ENCODE measurements at regions not wholly inside any gene's neighbourhood (a gene's known extent, or its start where the extent isn't known, plus 50 kb on each side); places are given as distances from the start of the nearest gene placed in this dataset.
"Not testable (repeated sequence)": the region's sequence is repeated elsewhere in the genome, so short reads cannot be mapped to it uniquely, and the experiment has no call there.

DNA sequence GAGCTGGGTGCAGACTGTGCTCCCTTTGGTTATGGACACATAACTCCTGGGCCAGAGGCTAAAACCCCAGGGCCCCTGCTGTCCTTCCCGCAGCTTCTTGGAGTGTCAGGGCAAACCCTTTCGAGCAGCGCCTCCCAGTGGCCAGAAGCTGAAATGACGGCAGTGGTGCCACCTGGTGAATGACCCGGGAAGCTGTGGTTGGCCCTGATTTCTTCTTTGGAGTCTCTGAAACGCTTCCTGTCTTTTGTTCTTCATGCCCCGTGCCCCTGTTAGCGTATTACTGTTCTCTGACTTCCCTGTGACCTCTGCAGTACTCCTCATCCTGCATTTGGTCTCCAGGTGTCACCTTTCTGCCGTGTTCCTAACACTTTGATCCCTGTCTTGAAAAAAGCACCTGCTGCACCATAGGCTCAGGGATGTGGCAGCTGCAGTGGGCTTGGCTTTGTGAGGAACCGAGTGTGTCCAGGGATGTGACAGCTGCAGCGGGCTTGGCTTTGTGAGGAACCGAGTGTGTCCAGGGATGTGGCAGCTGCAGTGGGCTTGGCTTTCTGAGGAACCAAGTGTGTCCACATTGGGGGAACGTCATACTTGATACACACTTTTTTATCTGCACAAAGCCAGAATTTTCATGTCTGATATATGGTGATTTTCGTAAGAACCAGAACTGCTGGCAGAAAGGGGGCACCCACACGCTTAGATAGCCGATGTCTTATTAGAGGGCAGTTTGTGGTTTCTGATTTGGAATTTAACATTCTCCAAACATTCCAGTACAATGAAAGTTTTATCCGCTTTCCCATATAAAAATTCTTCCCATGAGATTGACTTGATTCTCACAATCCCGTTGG is 241.8 kb upstream of the FRG2C start:
- H3K9me2 ChIP-seq (ENCODE audit: insufficient read depth, low read length); H3K27ac ChIP-seq (ENCODE audit: low read depth, low read length, poor library complexity, severe bottlenecking); H2AFZ ChIP-seq (ENCODE audit: low read length); H3K4me1 ChIP-seq (ENCODE audit: insufficient read depth, low read length, poor library complexity, severe bottlenecking); H3K36me3 ChIP-seq (ENCODE audit: insufficient read depth, low read length); CTCF ChIA-PET (ENCODE audit: unreplicated experiment); H3K4me3 ChIP-seq (ENCODE audit: low read depth, low read length, poor library complexity, severe bottlenecking); H3K9me3 ChIP-seq (ENCODE audit: low read length); H4K20me1 ChIP-seq (ENCODE audit: insufficient read depth, low read length); H3K79me2 ChIP-seq (ENCODE audit: insufficient read depth, low read depth, low read length); POLR2A ChIA-PET: not testable (repeated sequence)
- TF ChIP-seq, protein P1, sequence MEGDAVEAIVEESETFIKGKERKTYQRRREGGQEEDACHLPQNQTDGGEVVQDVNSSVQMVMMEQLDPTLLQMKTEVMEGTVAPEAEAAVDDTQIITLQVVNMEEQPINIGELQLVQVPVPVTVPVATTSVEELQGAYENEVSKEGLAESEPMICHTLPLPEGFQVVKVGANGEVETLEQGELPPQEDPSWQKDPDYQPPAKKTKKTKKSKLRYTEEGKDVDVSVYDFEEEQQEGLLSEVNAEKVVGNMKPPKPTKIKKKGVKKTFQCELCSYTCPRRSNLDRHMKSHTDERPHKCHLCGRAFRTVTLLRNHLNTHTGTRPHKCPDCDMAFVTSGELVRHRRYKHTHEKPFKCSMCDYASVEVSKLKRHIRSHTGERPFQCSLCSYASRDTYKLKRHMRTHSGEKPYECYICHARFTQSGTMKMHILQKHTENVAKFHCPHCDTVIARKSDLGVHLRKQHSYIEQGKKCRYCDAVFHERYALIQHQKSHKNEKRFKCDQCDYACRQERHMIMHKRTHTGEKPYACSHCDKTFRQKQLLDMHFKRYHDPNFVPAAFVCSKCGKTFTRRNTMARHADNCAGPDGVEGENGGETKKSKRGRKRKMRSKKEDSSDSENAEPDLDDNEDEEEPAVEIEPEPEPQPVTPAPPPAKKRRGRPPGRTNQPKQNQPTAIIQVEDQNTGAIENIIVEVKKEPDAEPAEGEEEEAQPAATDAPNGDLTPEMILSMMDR (conservative IDR thresholded peaks at IDR 0.05; ENCODE audit: low read length) = peak; percentile 74
- intact Hi-C loops (cut with micrococcal nuclease; ENCODE audit: unreplicated experiment) = loop anchor here (5.0 kb wide), 1 partner anchor 165 kb away; no protein-coding TSS in a partner anchor
- BruUV-seq (replicated peaks) = TSS peak; percentile 14
- H3K4me2 ChIP-seq (ENCODE audit: low read length) = 0 out of 2 replicates have a peak overlapping the region, but pooled peaks have one; percentile 23
- peak; percentile 49 for DNase-seq (ENCODE audit: low spot score)

DNA sequence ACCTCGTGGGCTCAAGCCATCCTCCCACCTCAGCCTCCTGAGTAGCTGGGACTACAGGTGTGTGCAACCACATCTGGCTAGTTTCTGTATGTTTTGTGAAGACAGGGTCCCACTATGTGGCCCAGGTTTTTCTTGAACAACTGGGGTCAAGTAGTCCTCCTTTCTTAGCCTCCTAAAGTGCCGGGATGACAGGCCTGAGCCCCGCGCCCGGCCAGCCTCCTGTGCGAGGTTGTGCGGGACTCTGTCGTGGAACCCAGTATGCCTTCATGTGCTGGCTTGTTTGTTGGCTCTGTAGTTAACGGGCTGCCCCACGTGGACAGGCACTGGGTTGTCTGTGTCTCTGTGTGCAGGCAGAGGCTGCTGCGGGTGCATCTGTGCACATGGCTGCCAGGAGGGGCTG is 238.7 kb upstream of the FRG2C start:
- BruUV-seq (replicated peaks); H4K20me1 ChIP-seq (ENCODE audit: insufficient read depth, low read length); H3K36me3 ChIP-seq (ENCODE audit: insufficient read depth, low read length); H2AFZ ChIP-seq (ENCODE audit: low read length); H3K9me2 ChIP-seq (ENCODE audit: insufficient read depth, low read length); H3K4me2 ChIP-seq (ENCODE audit: low read length); CTCF ChIA-PET (ENCODE audit: unreplicated experiment); DNase-seq (ENCODE audit: low spot score); H3K4me1 ChIP-seq (ENCODE audit: insufficient read depth, low read length, poor library complexity, severe bottlenecking); H3K79me2 ChIP-seq (ENCODE audit: insufficient read depth, low read depth, low read length); H3K4me3 ChIP-seq (ENCODE audit: low read depth, low read length, poor library complexity, severe bottlenecking); intact Hi-C loops (cut with micrococcal nuclease; ENCODE audit: unreplicated experiment); H3K27ac ChIP-seq (ENCODE audit: low read depth, low read length, poor library complexity, severe bottlenecking); H3K9me3 ChIP-seq (ENCODE audit: low read length); POLR2A ChIA-PET: not testable (repeated sequence)

DNA sequence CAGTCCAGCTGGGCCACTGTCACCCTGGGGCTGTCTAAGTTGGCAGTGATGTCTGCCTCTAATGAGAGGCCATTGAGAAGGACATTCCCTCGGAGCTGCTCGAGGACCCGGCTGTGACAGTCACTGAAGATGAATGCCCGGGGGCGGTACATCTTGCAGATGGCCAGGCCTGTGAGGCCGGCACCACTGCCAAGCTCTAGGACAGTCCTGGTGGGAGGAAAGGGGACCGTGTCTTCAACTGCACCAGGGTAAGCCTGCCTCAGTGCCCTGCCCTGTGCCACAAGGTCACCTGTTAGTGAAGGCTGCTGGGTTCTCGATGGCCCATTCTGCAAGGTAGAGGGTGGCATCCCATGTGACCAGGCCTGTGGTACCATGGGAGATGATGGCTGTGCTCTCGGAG is 236.6 kb upstream of the FRG2C start:
- H3K4me2 ChIP-seq (ENCODE audit: low read length); POLR2A ChIA-PET; H3K79me2 ChIP-seq (ENCODE audit: insufficient read depth, low read depth, low read length); H3K9me2 ChIP-seq (ENCODE audit: insufficient read depth, low read length); DNase-seq (ENCODE audit: low spot score); H3K4me3 ChIP-seq (ENCODE audit: low read depth, low read length, poor library complexity, severe bottlenecking); CTCF ChIA-PET (ENCODE audit: unreplicated experiment); H3K9me3 ChIP-seq (ENCODE audit: low read length); H3K36me3 ChIP-seq (ENCODE audit: insufficient read depth, low read length); BruUV-seq (replicated peaks); H3K4me1 ChIP-seq (ENCODE audit: insufficient read depth, low read length, poor library complexity, severe bottlenecking); H4K20me1 ChIP-seq (ENCODE audit: insufficient read depth, low read length); intact Hi-C loops (cut with micrococcal nuclease; ENCODE audit: unreplicated experiment); H2AFZ ChIP-seq (ENCODE audit: low read length); H3K27ac ChIP-seq (ENCODE audit: low read depth, low read length, poor library complexity, severe bottlenecking): not testable (repeated sequence)

DNA sequence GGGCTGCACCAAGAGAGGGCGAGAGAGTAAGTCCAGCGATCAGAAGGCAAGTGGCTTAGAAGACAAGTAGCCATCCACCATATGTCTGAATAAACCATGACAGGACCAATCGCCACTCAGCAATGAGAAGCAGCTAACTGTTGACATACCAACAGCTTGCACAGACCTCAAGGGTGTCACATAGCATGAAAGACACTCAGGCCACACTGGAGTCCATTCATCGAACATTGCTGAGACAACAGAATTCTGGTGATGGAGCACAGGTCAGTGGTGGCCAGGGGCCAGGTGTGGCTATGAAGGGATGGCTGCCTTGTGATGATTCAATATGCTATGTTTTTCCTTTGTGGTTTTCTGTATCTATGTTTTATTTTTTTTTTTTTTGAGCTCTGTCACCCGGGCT is 236.2 kb upstream of the FRG2C start:
- H4K20me1 ChIP-seq (ENCODE audit: insufficient read depth, low read length); H3K9me3 ChIP-seq (ENCODE audit: low read length); CTCF ChIA-PET (ENCODE audit: unreplicated experiment); H3K4me2 ChIP-seq (ENCODE audit: low read length); H3K4me1 ChIP-seq (ENCODE audit: insufficient read depth, low read length, poor library complexity, severe bottlenecking); H2AFZ ChIP-seq (ENCODE audit: low read length); DNase-seq (ENCODE audit: low spot score); intact Hi-C loops (cut with micrococcal nuclease; ENCODE audit: unreplicated experiment); H3K9me2 ChIP-seq (ENCODE audit: insufficient read depth, low read length); BruUV-seq (replicated peaks); H3K4me3 ChIP-seq (ENCODE audit: low read depth, low read length, poor library complexity, severe bottlenecking); H3K79me2 ChIP-seq (ENCODE audit: insufficient read depth, low read depth, low read length); H3K27ac ChIP-seq (ENCODE audit: low read depth, low read length, poor library complexity, severe bottlenecking); H3K36me3 ChIP-seq (ENCODE audit: insufficient read depth, low read length): not testable (repeated sequence)
- POLR2A ChIA-PET = interaction anchor here (0.7 kb wide), 1 partner anchor 789 kb away, joined by 4 read pairs; no protein-coding TSS in a partner anchor
